NCI-H2227 (cell line): ENCODE measurements at regions not wholly inside any gene's neighbourhood (a gene's known extent, or its start where the extent isn't known, plus 50 kb on each side); places are given as distances from the start of the nearest gene placed in this dataset.
"Not testable (repeated sequence)": the region's sequence is repeated elsewhere in the genome, so short reads cannot be mapped to it uniquely, and the experiment has no call there.

ENCODE experiments used
- DNase-seq: peaks from one replicate; lab custom pipeline; 2025; ENCODE audit not compliant: unreplicated experiment; lab: John Stamatoyannopoulos, UW

DNA sequence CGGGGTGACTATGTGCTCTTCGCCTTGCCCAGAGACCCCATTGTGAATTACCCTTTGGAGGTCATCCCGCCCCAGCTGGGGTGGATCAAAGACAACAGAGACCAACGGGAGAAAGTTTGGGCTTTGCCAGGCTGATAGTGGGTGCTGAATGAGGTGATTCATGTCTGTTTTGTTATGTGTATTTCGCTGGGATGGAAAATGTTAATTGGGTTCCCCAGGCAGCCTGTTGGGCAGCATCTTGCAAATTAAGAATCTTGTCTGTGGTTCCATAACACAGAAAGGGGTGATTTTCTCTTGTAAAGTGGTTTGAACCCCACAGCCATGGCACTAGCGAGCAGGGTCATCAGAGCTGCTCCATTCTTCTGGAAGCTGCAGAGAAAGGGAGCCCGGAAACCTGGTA lies 63.1 kb upstream of the UNC93A start:
- no peak for DNase-seq

DNA sequence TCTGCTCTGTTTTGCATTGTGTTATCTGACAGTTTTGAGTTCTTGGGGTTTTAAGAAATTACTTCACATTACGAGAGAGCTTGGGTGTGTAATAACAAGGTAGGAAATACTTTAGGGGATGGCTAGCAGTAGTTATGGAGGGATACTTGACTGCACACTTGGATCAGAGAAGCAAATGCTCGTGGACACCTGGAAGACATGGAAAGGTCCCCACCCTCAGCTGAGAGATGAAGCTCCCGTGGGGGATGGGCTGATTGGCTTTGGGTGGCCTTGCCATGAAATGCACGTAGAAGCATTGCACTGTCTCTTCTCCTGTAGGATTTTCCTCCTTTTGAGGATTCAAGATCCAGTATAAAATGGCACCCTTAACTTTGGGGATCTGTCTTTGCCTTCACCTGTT lies 61.5 kb upstream of the UNC93A start:
- no peak for DNase-seq

DNA sequence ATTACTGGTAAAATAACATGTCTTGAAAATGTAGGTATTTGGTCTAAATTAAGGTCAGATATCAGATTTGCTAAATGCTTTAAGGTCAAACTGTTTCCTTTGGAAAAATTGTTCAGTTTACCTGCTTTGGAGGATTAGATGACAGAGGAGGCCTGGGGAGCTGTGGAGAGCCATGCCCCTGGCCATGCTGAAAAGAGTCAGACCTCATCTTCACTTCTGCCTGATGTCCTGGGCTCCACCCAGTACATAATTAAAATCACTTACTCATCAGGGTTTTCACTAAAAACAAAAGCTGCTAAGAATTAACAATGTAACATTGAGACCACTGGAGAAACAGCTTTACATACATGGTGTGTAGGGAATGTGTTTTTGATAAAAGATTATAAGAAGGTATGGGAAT lies 60.8 kb upstream of the UNC93A start:
- DNase-seq, result no peak

DNA sequence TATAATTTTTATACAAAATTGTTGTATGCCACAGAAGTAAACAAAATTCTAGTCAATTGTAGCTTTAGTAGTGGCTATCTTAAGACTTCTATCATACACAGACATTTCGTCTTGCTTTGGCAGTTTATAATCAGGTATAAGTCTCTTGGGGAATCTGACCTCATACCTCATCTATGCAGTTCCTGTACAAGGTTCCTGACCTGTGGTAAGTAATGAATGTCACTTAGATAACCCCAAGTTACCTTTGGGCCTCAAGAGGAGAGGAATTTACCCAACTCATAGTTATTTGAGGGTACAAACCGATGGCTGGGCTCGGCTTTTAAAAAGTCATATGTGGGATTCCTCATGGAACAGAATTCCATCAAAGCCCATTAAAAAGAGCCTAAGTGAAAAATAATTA lies 58.8 kb upstream of the UNC93A start:
- DNase-seq, result no peak

DNA sequence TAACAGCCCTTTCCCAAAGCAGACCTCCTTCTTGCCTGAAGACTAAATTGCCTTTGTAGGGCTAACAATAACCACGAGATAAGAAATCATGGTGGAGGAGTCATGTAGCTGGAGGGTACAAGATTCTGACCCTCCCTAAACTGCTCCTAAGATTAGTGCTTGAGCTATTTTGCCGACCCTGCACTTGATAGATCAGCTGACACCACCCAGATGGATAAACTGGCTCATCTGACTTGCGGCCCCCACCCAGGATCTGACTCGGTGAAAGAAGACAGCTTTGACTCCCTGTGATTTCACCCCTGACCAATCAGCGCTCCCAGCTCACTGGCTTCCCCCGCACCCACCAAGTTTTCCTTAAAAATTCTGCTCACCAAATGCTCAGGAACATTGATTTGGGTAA lies 57.6 kb upstream of the UNC93A start:
- no peak for DNase-seq

DNA sequence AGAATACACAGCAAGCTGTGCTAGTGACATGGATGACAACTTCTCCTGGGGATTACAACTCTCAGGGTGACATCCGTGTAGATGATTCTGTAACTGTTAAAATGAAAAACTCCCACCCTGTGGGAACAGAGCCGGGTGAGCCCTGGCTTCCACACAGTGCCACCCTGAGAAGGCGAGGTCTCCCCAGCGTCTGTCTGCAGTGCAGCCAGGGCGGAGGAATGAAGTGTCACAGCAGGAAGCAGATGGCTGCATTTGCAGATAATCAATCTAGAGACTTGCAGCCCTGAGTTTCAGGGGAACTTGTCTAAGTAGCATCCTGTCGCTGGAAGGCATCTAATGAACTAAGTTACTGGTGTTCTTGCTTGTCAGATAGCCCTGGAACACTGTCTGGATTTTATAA lies 56.5 kb upstream of the UNC93A start:
- not testable (repeated sequence) for DNase-seq

DNA sequence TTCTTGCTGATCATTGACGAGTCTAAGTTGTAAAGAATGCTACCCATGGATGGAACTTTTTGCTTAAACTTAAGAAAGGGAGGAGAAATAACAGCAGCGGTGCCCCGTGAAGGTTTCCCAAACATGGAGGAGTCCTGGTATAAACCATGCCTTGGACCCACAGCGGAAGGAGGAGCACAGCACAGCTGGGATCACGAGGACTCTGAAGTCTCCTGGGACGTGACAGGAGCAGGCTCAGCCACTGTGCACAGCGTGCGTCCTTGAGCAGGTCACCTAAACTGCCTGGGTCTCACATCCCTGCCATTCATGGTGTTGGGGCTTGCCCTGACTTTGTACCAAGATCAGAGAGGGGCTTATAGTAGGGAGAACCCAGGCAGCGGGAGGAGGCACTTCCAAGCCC lies 56.1 kb upstream of the UNC93A start:
- no peak for DNase-seq

DNA sequence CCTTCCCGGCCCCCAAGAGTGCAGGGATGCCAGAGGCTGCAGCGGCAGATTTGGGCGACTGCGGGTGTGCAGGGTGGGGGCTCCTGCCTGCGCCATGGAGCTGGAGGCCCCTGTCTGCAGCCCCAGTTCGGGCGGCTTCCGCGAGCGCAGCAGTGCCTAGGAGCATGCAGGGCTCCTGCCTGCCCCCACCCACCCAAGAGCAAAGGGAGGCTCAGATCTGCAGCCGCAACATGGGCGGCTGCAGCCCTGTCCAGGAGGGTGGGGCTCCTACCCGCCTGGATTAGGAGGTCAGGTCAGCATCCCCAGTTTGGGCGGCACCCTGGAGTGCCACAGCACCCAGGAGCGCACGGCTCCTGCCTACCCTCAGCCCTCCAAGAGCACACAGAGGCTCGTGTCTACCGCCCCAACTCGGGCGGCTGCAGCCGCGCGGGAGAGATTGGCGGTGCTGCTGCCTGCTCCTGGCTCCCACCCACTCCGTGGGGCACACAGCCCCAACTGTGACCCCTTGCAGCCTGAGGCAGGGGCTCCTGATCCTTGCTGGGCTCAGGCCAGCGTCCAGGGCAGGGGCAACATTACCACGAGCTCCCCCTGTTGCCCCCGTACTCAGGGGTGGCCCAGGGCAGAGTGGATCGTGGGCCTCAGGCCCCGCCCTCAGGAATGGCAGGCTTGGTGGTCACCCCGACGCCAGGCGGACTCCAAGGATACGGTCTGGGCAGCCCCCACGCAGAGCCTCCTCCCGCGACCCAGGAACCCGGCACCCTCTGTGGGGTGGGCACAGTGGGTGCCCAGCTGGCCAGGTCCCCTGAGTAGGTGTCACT lies 55.5 kb upstream of the UNC93A start:
- DNase-seq, result no peak

DNA sequence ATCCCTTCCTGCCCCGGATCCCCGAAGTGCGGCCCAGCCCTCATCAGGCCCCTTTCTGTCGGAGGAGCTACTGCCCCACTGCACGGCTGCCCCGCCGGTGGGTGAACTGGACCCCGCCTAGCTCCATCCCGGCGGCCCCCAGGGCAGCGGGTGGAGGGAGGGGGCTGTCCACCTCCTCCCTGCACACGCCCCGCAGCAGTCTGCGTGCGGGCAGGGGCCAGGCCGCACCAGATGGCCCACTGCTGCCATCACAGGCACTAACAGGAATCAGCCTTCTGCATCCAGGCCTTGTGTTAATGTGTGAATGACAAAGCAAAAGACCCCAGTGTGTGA lies 54.9 kb upstream of the UNC93A start:
- DNase-seq, result no peak

DNA sequence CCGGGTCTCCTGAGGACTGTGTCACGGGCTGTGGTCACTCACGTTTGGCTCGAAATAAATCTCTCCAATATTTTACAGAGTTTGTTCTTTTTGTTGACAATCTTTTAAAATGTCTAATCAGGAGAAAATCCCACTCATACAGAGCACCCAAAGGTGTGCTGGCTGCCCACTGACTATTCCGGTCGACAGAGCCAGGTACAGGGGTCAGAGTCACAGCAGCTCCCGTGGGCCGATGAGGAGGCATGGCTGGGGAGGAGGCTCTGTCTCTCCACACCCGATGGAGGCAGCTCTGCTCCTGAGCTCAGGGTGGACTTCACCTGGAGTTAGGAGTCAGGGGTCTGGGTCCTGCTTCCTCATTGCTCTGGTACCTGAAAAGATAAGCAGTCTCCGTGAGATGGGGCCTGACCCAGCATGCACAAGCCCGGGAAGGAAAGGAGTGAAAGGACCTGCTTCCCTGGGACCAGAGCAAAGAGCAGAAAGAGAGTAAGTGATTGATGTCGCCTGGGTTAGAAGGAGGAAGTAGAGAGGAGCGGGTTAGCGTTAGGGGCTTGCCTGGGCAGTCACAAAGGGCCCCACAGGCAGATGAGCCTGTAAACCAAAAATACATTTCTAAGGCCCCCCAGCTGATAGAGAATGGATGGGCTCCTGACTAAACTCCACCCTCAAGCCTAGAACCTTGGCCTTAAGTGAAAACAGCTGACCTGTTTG lies 53.5 kb upstream of the UNC93A start:
- DNase-seq, result no peak

DNA sequence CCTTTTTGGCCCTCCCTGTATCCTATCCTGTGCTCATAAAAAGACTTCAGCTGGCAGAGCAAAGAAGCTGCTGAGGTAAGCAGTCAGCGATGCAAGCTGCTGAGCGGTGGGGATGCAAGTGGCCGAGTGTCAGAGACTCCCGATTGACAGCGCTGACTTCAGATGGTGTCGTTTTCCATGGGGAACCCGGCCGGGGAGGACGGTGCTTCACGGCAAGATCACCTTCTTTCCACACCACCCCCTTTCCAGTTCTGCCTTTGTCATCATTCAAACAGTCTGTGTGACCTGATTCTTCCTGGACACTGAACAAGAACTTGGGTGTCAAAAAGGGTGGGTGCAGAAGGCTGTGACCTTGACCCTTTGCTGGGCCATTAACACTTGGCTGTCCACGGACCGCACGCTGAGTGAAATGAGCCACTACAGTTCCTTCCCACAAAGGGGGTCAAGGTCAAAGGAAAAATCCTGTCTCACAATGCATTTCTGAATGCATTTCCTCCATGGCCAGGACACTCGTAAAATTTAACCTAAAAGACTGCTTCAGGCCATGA lies 52.9 kb upstream of the UNC93A start:
- DNase-seq, result no peak

DNA sequence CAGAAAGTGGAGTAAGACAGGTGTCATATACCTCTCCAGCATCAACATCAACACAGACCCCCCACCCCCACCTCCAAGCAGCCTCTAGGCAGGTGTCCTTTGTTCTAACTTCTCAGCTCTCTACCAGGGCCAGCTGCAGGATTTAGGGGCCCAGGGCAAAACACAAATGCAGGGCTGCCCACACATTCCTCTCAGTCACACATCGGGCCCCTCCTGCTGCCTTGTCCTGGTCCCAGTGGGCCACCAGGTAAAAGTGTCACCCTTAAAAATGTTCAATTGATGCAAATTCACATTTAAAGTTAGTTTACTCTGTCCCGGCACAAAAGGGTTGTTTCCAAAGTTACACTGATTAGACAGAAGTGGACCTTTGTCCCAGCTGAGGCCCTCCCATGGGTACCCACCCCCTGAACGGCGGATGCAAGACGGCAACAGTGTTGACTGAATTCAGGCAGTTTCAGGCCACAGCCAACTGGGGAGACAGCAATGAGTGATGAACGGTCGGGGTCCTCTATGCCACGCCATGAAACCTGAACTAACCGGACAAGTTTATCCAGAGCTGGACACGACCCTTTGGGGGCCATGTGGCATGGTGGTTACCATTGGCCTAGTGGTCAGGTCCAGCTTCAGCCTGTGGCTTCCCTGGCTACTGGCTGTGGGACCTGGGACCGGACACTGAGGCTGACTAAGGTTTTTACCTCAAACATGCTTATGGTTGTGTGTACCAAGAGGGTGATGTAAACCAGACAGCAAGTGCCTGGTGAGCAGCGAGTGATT lies 52.2 kb upstream of the UNC93A start:
- no peak for DNase-seq

DNA sequence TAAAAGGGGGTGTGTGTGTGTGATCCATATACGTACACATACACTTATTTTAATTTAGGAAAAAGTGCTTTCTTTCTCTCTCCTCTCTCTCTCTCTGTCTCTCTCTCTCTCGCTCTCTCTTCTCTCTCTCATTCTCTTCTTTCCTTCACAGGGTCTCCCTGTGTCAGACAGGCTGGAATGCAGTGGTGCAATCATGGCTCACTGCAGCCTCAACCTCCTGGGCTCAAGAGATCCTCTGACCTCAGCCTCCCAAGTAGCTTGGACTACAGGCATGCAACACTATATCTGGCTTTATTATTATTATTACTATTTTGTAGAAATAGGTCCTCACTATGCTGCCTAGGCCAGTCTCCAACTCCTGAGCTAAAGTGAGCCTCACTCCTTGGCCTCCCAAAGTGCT lies 51.6 kb upstream of the UNC93A start:
- not testable (repeated sequence) for DNase-seq

DNA sequence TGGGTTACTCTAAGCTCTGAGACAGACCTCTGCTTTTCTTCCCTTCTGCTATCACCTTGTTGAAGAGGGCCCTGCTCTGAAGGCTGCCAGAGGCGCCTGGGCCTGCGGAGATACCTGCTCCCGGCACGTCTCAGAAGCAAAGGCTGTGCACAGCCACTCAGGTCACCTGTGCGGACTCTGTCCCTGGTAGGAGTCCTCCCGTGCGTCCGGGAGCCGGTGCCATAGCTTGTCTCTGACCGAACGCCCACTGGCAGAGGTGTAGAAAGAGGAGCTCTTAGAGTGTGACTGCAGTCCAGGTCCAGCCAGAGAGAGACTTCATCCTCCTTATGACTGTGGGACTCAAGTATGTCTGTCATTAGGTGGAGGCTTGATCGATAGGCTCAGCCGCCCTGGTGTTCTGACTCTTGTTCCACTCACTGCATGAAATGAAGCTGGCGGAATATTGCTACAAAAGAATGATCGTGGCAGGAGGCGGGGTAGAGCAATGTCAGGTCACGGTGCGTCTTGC lies 51.0 kb upstream of the UNC93A start:
- DNase-seq, result no peak
